ENCODE measurements at regions not wholly inside any gene's neighbourhood (a gene's known extent, or its start where the extent isn't known, plus 50 kb on each side); places are given as distances from the start of the nearest gene placed in this dataset.

GRCh38 chr6:109311471-109311870 is 70.8 kb downstream of the CD164 start:
- H3K4me3 ChIP-seq (replicated peaks; ENCODE audit: insufficient read depth, low read length): no peak overlapping the region
- no peaks in the 10 kb centered on the region for H3K27me3 ChIP-seq (ENCODE audit: insufficient read depth, poor library complexity, severe bottlenecking)
- DNase-seq (ENCODE audit: low read depth in 1 of 2, low spot score in 1 of 2): no peak
- TF ChIP-seq POLR2AphosphoS5 (IDR thresholded peaks at IDR 0.05; ENCODE audit: low read depth) (no peak), REST (IDR thresholded peaks at IDR 0.05; ENCODE audit: insufficient replicate concordance, low read depth) (no peak), GABPA (IDR thresholded peaks at IDR 0.05; ENCODE audit: low read depth) (no peak), SPI1 (IDR thresholded peaks at IDR 0.05; ENCODE audit: borderline replicate concordance, low read depth) (no peak), CTCF (IDR thresholded peaks at IDR 0.05; ENCODE audit: insufficient read depth, low read length) (no peak)
- no peak overlapping the region for H3K27ac ChIP-seq (replicated peaks)

- Histone ChIP-seq H3K27ac (replicated peaks) (no peak overlapping the region), H3K27me3 (ENCODE audit: insufficient read depth, poor library complexity, severe bottlenecking) (no peaks in the 10 kb centered on the region), H3K4me3 (replicated peaks; ENCODE audit: insufficient read depth, low read length) (no peak overlapping the region)
- DNase-seq (ENCODE audit: low read depth in 1 of 2, low spot score in 1 of 2): no peak
- TF ChIP-seq REST (IDR thresholded peaks at IDR 0.05; ENCODE audit: insufficient replicate concordance, low read depth) (no peak), POLR2AphosphoS5 (IDR thresholded peaks at IDR 0.05; ENCODE audit: low read depth) (no peak), SPI1 (IDR thresholded peaks at IDR 0.05; ENCODE audit: borderline replicate concordance, low read depth) (no peak), CTCF (IDR thresholded peaks at IDR 0.05; ENCODE audit: insufficient read depth, low read length) (no peak), GABPA (IDR thresholded peaks at IDR 0.05; ENCODE audit: low read depth) (no peak)
These were observed 72.3 kb downstream of the CD164 start for GRCh38 chr6:109309917-109310316.

- Histone ChIP-seq H3K27ac (replicated peaks) (no peak overlapping the region), H3K27me3 (ENCODE audit: insufficient read depth, poor library complexity, severe bottlenecking) (no peaks in the 10 kb centered on the region), H3K4me3 (replicated peaks; ENCODE audit: insufficient read depth, low read length) (no peak overlapping the region)
- peak; percentile 38 to 71 for DNase-seq (ENCODE audit: low read depth in 1 of 2, low spot score in 1 of 2)
- TF ChIP-seq REST (IDR thresholded peaks at IDR 0.05; ENCODE audit: insufficient replicate concordance, low read depth) (no peak), CTCF (IDR thresholded peaks at IDR 0.05; ENCODE audit: insufficient read depth, low read length) (no peak), GABPA (IDR thresholded peaks at IDR 0.05; ENCODE audit: low read depth) (no peak), SPI1 (IDR thresholded peaks at IDR 0.05; ENCODE audit: borderline replicate concordance, low read depth) (no peak), POLR2AphosphoS5 (IDR thresholded peaks at IDR 0.05; ENCODE audit: low read depth) (no peak)
These were observed 74.2 kb downstream of the CD164 start for GRCh38 chr6:109308018-109308492.

Measured in HL-60 (cell line).